ENCODE measurements at regions not wholly inside any gene's neighbourhood (a gene's known extent, or its start where the extent isn't known, plus 50 kb on each side); places are given as distances from the start of the nearest gene placed in this dataset.

GRCh38 chr2:52919673-52920072 is 847.9 kb upstream of the CHAC2 start (continued):
- TF ChIP-seq ZNF592 (IDR thresholded peaks at IDR 0.05), result no peak

GRCh38 chr2:52918551-52918950 is 849.1 kb upstream of the CHAC2 start:
- H4K20me1 ChIP-seq (ENCODE audit: control insufficient read depth, insufficient read depth), result no peaks in the 10 kb centered on the region
- BruUV-seq (replicated peaks), result no TSS peak
- H3K79me2 ChIP-seq (ENCODE audit: control insufficient read depth, insufficient read depth, low read length), result no peaks in the 10 kb centered on the region
- H3K36me3 ChIP-seq (ENCODE audit: control insufficient read depth in 2 of 2, insufficient read depth in 2 of 2, low read length in 1 of 2), result no peaks in the 10 kb centered on the region
- SMC1A ChIA-PET (ENCODE audit: uncharacterized antibody, unreplicated experiment), result no interaction called here
- RAD21 ChIA-PET (ENCODE audit: unreplicated experiment), result no interaction called here
- ATAC-seq, result no peak
- POLR2A ChIA-PET, result no interaction called here
- CTCF ChIA-PET, result no interaction called here
- no peaks in the 10 kb centered on the region for H3K27me3 ChIP-seq (replicated peaks in 1 of 2; ENCODE audit: control insufficient read depth in 2 of 2, insufficient read depth in 2 of 2, low read length in 1 of 2)
- H3K27ac ChIP-seq (ENCODE audit: control insufficient read depth, insufficient read depth), result no peak overlapping the region
- H3K9me3 ChIP-seq (replicated peaks; ENCODE audit: control insufficient read depth, insufficient read depth, low read length), result no peaks in the 10 kb centered on the region
- in situ Hi-C loops (cut with MboI) (no loop called here), intact Hi-C loops (cut with micrococcal nuclease; ENCODE audit: unreplicated experiment) (no loop called here)
- H2AFZ ChIP-seq (ENCODE audit: control insufficient read depth, low read depth, low read length), result no peak overlapping the region
- no peak overlapping the region for H3K4me3 ChIP-seq
- no peaks in the 10 kb centered on the region for H3K4me1 ChIP-seq (ENCODE audit: control insufficient read depth, insufficient read depth, low read length)
- no peak for DNase-seq (ENCODE audit: low read depth, low spot score)
- H3K4me2 ChIP-seq (ENCODE audit: control insufficient read depth, insufficient read depth), result no peak overlapping the region
- no peak for FAIRE-seq
- 0% methylated on average over 1 of the region's 1 CpG for WGBS (ENCODE audit: insufficient coverage, insufficient replicate concordance, low lambda C conversion rate, missing lambda C conversion rate)
- TF ChIP-seq BACH1 (IDR thresholded peaks at IDR 0.05; ENCODE audit: borderline replicate concordance), result no peak
- no peak for TF ChIP-seq ESRRA (IDR thresholded peaks at IDR 0.05; ENCODE audit: low read length)
- TF ChIP-seq NFXL1 (IDR thresholded peaks at IDR 0.05; ENCODE audit: borderline replicate concordance), result no peak
- no peak for TF ChIP-seq BMI1 (IDR thresholded peaks at IDR 0.05; ENCODE audit: borderline replicate concordance)
- TF ChIP-seq CREM (IDR thresholded peaks at IDR 0.05; ENCODE audit: low read depth), result no peak
- no peak for TF ChIP-seq BRCA1 (IDR thresholded peaks at IDR 0.05; ENCODE audit: low read depth, low read length)
- no peak for TF ChIP-seq MLLT1 (IDR thresholded peaks at IDR 0.05)
- TF ChIP-seq ZNF207 (IDR thresholded peaks at IDR 0.05; ENCODE audit: borderline replicate concordance), result no peak
- H3K9ac ChIP-seq (ENCODE audit: control insufficient read depth, insufficient read depth, low read length), result no peak overlapping the region
